Kidney (tissue), 13 donors: ENCODE measurements at regions not wholly inside any gene's neighbourhood (a gene's known extent, or its start where the extent isn't known, plus 50 kb on each side); places are given as distances from the start of the nearest gene placed in this dataset.

Experiments used
- DNase-seq, 5 donors: peaks; one replicate each; pipeline ENCODE4 v3.0.0-alpha.2; 2013 to 2020
- FAIRE-seq: peaks from 2 replicates; lab custom pipeline; 2012; peaks lifted over from hg19 to GRCh38; lab: Jason Lieb, UNC
- H3K27ac ChIP-seq, 2 donors: one replicate each; pipeline ENCODE4 v1.7.0; 2013; ENCODE audit warnings: low read depth in 2 of 2, low read length in 2 of 2, inconsistent platforms in 1 of 2
- H3K27me3 ChIP-seq: one replicate; pipeline ENCODE4 v1.7.1; 2013; ENCODE audit warnings: low read length, inconsistent platforms; ENCODE audit not compliant: control insufficient read depth, insufficient read depth
- H3K36me3 ChIP-seq, 3 donors: one replicate each; pipeline versions ENCODE4 v1.7.0 to v1.7.1; 2013; ENCODE audit warnings: low read length in 3 of 3, control low read depth in 1 of 3, inconsistent platforms in 1 of 3; ENCODE audit not compliant: insufficient read depth in 3 of 3, control insufficient read depth in 2 of 3
- H3K4me1 ChIP-seq, 3 donors: one replicate each; pipeline versions ENCODE4 v1.7.0 to v1.7.1; 2013; ENCODE audit warnings: low read length in 3 of 3, inconsistent platforms in 1 of 3, low read depth in 1 of 3; ENCODE audit not compliant: control insufficient read depth in 2 of 3, insufficient read depth in 2 of 3
- H3K4me3 ChIP-seq, 3 donors: one replicate each; pipeline versions ENCODE4 v1.7.0 to v1.8.1; 2013; ENCODE audit warnings: low read length in 3 of 3, control low read depth in 1 of 3, inconsistent platforms in 1 of 3
- H3K9ac ChIP-seq, 3 donors: one replicate each; pipeline versions ENCODE4 v1.7.0 to v1.7.1; 2013; ENCODE audit warnings: low read length in 3 of 3, control low read depth in 1 of 3, inconsistent platforms in 1 of 3
- H3K9me3 ChIP-seq, 3 donors: one replicate each; pipeline versions ENCODE4 v1.7.0 to v1.7.1; 2013; ENCODE audit warnings: low read length in 3 of 3, control low read depth in 1 of 3, inconsistent platforms in 1 of 3; ENCODE audit not compliant: control insufficient read depth in 2 of 3, insufficient read depth in 1 of 3
- intact Hi-C: fragments of 100-400 bp; cut with DNase I; formaldehyde crosslinking; loops from one replicate; pipeline ENCODE4 v1.11.1; 2022
- TF ChIP-seq, protein P1 (sequence below): IDR thresholded peaks from 3 replicates; pipeline ENCODE4 v1.5.1; 2012; ENCODE audit warnings: mild to moderate bottlenecking, moderate library complexity, borderline replicate concordance; ENCODE audit not compliant: insufficient read depth; ENCODE audit errors: extremely low read depth
- donor health status: control.
- donor health status: control.
- donor health status: control.
- donor health status: control.
- donor health status: control.
- donor health status: DM: yes; HTN: yes; CAD: no.
- donor health status: Normal renal cell carcinoma (clear cell type).

DNA sequence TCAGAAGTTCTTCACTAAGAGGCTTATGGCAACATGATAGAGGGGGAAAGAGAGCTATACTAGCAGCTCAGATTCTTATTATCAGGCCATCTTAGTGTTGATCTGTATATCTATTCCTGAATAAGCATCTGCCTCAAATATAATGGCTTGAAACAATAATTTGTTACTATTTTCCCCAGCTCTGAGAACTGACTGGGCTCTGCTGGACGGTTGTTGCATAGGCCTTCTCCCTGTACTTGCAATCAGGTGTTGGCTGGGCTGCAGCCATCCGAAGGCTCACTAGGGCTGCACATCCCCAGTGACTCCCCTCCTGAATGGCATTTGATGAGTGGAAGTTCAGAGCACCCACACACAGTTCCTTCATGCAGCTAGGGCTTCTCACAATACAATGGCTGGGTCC is 116.0 kb downstream of the PROX1 start:
- intact Hi-C loops = no loop called here
- TF ChIP-seq, protein P1, sequence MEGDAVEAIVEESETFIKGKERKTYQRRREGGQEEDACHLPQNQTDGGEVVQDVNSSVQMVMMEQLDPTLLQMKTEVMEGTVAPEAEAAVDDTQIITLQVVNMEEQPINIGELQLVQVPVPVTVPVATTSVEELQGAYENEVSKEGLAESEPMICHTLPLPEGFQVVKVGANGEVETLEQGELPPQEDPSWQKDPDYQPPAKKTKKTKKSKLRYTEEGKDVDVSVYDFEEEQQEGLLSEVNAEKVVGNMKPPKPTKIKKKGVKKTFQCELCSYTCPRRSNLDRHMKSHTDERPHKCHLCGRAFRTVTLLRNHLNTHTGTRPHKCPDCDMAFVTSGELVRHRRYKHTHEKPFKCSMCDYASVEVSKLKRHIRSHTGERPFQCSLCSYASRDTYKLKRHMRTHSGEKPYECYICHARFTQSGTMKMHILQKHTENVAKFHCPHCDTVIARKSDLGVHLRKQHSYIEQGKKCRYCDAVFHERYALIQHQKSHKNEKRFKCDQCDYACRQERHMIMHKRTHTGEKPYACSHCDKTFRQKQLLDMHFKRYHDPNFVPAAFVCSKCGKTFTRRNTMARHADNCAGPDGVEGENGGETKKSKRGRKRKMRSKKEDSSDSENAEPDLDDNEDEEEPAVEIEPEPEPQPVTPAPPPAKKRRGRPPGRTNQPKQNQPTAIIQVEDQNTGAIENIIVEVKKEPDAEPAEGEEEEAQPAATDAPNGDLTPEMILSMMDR = no peak
- no peak for FAIRE-seq

DNA sequence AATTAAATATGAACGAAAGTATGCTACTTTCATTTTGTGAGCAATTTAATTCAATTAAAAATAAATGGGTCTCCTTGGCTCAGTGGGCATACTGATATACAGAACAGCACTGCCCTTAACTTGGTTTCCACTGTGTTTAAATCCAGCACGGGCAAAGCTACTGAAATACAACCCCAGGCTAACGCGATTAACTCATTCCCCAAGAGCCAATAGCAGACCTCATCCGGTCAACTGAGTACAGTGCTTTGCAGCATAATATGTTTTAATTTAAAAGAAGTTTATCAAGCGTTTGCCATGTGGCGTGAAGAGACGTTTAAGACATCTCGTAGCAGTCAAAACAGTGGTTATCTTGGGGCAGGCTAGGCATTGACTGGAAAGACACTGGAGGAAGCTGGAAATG is 118.6 kb downstream of the PROX1 start:
- no peaks in the 10 kb centered on the region for H3K4me1 ChIP-seq
- no peak overlapping the region for H3K27ac ChIP-seq
- DNase-seq (peak in 1 of 5 donors; percentile 29), FAIRE-seq (no peak)
- H3K4me3 ChIP-seq = no peak overlapping the region
- no peak overlapping the region for H3K9ac ChIP-seq
- no peaks in the 10 kb centered on the region for H3K27me3 ChIP-seq
- TF ChIP-seq, protein P1 = no peak
- H3K36me3 ChIP-seq = no peaks in the 10 kb centered on the region
- intact Hi-C loops = no loop called here
- peaks cover 0 to 3% (median 3%) of the 10 kb centered on the region in 3 donors for H3K9me3 ChIP-seq

More for the DNA sequence above, 116.0 kb downstream of the PROX1 start:
- no peak for DNase-seq
- H3K27me3 ChIP-seq = no peaks in the 10 kb centered on the region
- peaks cover 0 to 3% (median 3%) of the 10 kb centered on the region in 3 donors for H3K9me3 ChIP-seq
- no peaks in the 10 kb centered on the region for H3K36me3 ChIP-seq
- no peak overlapping the region for H3K9ac ChIP-seq
- H3K4me1 ChIP-seq = no peaks in the 10 kb centered on the region
- H3K27ac ChIP-seq = no peak overlapping the region
- no peak overlapping the region for H3K4me3 ChIP-seq

DNA sequence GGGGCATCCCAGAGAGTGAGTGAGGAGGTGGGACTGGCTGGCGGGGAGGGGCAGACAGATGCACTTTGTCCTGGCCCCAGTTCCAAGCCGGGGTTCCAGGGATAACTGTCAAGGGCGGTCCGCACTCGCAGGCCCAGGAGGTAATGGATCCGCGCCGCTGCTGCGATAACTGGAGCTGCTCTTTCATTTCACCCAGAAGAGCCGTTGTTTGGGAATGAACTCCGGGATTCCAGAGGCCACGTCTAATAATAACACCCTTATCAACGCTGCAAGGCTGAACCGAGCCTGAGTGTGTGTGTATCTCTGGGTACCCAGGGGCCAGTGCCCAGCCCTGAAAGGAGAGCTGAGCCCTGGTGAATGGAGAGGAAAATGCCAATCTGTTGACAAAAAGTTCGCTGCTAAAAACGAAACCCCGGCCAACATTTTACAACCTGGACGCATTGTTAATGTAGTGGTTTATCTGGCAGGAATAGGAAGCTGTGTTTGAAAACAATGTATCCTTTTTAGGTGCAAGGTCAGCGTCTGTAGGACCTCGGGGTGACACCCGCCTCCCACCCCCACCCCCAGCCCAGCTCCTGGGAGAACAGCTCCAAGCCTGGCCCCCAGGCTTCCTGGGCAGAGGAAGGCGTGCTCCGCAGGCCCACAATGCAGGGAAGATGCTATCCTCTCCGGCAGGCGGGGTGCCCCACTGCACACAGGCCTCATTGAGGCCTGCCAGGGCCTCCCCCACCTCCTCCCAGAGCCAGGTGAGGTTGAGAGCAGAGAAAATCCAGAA is 119.7 kb downstream of the PROX1 start:
- no peak overlapping the region for H3K4me3 ChIP-seq
- H3K9me3 ChIP-seq = peaks cover 0 to 3% (median 3%) of the 10 kb centered on the region in 3 donors
- FAIRE-seq (no peak), DNase-seq (no peak)
- H3K9ac ChIP-seq = no peak overlapping the region
- H3K4me1 ChIP-seq = no peaks in the 10 kb centered on the region
- intact Hi-C loops = no loop called here
- no peaks in the 10 kb centered on the region for H3K36me3 ChIP-seq
- H3K27ac ChIP-seq = no peak overlapping the region
- TF ChIP-seq, protein P1 = no peak
- no peaks in the 10 kb centered on the region for H3K27me3 ChIP-seq
